ENCODE measurements at regions not wholly inside any gene's neighbourhood (a gene's known extent, or its start where the extent isn't known, plus 50 kb on each side); places are given as distances from the start of the nearest gene placed in this dataset.

- TF ChIP-seq CTCF (conservative IDR thresholded peaks at IDR 0.05; ENCODE audit: low read length): no peak
- no peak for TF ChIP-seq EZH2phosphoT487 (IDR thresholded peaks at IDR 0.05; ENCODE audit: borderline replicate concordance)
Observed at GRCh38 chr4:174096456-174096855, 187.0 kb downstream of the FBXO8 start.

All from Loucy (cell line).